BJ (cell line): ENCODE measurements at regions not wholly inside any gene's neighbourhood (a gene's known extent, or its start where the extent isn't known, plus 50 kb on each side); places are given as distances from the start of the nearest gene placed in this dataset.

ENCODE experiments used
- CTCF ChIA-PET: fragments of 350-600 bp; formaldehyde crosslinking; extraction: SDS; loops from one replicate; lab custom pipeline; 2021; ENCODE audit warnings: antibody characterized with exemption, inconsistent platforms; lab: Yijun Ruan, JAX
- POLR2A ChIA-PET: fragments of 300-600 bp; sonication (Branson Sonifier 250); formaldehyde crosslinking; extraction: SDS; loops from one replicate; lab custom pipeline; 2021; ENCODE audit warnings: antibody characterized with exemption; lab: Charles Lee
- DNase-seq: peaks from one replicate; pipeline ENCODE4 v3.0.0-alpha.2; 2011; ENCODE audit warnings: low read depth
- H3K27me3 ChIP-seq: 2 replicates; pipeline ENCODE4 v1.6.0; 2011; ENCODE audit warnings: low read length; ENCODE audit not compliant: control insufficient read depth, insufficient read depth
- H3K36me3 ChIP-seq: 2 replicates; pipeline ENCODE4 v1.5.1; 2011; ENCODE audit warnings: low read length; ENCODE audit not compliant: control insufficient read depth, insufficient read depth
- H3K4me3 ChIP-seq: 2 replicates; pipeline ENCODE4 v1.5.1; 2011; ENCODE audit warnings: low read depth, mild to moderate bottlenecking, control low read depth, low read length
- TF ChIP-seq, protein P1 (sequence below): IDR thresholded peaks from 2 replicates; pipeline ENCODE4 v1.5.1; 2011; ENCODE audit warnings: low read depth, mild to moderate bottlenecking, control low read depth, inconsistent platforms, low read length, moderate library complexity; ENCODE audit not compliant: insufficient read depth

DNA sequence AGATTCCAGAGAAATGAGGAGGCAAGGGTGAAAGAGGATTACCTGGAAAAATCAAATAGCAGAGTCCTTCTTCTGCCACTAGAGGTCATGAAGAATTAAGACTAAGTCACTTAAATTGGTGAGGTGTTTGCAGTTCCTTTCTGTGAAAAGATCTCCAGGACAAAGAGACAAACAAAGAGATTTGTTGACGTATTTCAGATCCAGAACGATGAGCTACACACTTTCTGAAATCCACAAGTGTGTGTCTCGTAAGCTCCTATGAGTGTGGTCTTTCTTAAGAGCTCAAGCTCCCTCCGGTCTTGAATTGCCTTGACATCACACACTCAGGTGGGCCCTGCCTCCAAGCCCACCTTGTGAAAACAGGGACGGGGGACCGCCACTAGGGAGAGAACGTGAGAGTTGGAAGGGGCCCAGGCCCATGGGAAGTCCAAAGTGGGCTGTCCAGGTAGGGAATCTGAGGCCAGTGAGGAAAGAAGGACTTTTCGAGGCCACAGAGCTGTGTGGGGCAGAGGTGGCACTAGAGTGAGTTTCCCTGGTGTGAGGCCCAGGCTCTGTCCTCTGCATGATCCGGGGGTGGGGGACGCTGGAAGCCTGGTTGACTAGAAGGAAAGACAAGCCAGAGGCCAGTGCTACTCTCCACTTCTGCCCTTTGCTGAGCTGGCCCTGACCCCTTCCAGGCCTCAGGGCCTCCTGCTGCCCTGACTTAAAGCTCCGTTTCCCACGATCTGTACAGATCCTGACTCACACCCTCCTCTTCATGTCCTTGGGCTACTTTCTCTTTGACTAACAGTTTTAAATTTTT is 168.1 kb upstream of the NCK2 start:
- H3K36me3 ChIP-seq = no peaks in the 10 kb centered on the region
- CTCF ChIA-PET = interaction anchor here (0.6 to 2.3 kb wide), 17 partner anchors 9 to 528 kb away, joined by 3 to 16 read pairs (median 4); no protein-coding TSS in a partner anchor
- TF ChIP-seq, protein P1, sequence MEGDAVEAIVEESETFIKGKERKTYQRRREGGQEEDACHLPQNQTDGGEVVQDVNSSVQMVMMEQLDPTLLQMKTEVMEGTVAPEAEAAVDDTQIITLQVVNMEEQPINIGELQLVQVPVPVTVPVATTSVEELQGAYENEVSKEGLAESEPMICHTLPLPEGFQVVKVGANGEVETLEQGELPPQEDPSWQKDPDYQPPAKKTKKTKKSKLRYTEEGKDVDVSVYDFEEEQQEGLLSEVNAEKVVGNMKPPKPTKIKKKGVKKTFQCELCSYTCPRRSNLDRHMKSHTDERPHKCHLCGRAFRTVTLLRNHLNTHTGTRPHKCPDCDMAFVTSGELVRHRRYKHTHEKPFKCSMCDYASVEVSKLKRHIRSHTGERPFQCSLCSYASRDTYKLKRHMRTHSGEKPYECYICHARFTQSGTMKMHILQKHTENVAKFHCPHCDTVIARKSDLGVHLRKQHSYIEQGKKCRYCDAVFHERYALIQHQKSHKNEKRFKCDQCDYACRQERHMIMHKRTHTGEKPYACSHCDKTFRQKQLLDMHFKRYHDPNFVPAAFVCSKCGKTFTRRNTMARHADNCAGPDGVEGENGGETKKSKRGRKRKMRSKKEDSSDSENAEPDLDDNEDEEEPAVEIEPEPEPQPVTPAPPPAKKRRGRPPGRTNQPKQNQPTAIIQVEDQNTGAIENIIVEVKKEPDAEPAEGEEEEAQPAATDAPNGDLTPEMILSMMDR = peak; percentile 45
- no peak overlapping the region for H3K4me3 ChIP-seq
- DNase-seq = no peak
- peaks cover 3% of the 10 kb centered on the region for H3K27me3 ChIP-seq
- POLR2A ChIA-PET = interaction anchor here (0.5 to 0.6 kb wide), 2 partner anchors 9 kb away, joined by 3 to 4 read pairs; no protein-coding TSS in a partner anchor

DNA sequence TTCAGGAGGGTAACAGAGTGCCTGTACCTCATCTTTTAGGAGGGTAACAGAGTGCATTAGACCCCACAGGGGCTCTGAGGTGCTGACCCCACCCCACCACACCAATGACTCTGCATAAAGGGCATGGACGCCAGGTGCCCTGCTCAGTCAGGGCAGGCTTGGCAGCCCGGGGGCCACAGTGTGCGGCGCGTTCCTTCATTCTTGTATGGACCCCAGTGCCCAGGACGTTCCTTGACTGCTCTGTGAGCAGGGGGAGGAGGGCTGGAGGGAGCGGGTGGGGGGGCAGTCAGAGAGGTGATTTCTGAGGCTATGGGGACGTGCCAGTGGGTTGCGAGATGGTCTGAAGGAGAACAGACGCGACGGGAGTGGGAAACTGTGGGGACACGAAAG is 168.7 kb upstream of the NCK2 start:
- no peaks in the 10 kb centered on the region for H3K36me3 ChIP-seq
- peaks cover 3% of the 10 kb centered on the region for H3K27me3 ChIP-seq
- CTCF ChIA-PET = interaction anchor here (0.7 to 1.6 kb wide), 8 partner anchors 9 to 510 kb away, joined by 3 to 16 read pairs (median 5); no protein-coding TSS in a partner anchor
- H3K4me3 ChIP-seq = no peak overlapping the region
- TF ChIP-seq, protein P1 = no peak
- DNase-seq = no peak
- POLR2A ChIA-PET = no interaction called here

DNA sequence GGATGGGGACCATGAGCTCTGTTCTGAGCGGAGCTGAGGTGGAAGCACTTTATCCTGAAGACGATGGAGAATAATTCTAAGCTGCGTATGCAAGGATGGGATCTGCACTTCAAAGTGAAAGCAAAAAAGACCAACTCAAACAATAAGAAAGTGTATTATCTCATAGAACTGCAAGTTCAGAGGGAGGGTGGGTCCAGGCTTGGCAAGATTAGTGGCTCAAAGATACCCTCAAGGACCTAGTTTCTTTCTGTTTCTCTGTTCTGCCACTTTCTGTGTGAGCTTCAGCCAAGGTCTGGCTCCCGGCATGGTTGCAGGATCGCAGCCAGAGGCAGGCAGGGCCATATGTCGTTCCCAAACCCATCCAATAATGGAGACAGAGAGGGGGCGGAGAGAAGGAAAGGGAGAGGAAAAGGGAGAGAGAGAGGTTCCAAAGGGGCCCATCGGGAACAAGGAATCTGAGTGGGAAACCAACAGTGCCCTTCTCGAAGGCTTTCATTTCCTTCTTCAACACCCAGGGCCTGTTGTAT is 169.2 kb upstream of the NCK2 start:
- TF ChIP-seq, protein P1 = no peak
- CTCF ChIA-PET = interaction anchor here (0.6 to 1.7 kb wide), 7 partner anchors 9 to 523 kb away, joined by 3 to 5 read pairs (median 3); no protein-coding TSS in a partner anchor
- H3K4me3 ChIP-seq = no peak overlapping the region

DNA sequence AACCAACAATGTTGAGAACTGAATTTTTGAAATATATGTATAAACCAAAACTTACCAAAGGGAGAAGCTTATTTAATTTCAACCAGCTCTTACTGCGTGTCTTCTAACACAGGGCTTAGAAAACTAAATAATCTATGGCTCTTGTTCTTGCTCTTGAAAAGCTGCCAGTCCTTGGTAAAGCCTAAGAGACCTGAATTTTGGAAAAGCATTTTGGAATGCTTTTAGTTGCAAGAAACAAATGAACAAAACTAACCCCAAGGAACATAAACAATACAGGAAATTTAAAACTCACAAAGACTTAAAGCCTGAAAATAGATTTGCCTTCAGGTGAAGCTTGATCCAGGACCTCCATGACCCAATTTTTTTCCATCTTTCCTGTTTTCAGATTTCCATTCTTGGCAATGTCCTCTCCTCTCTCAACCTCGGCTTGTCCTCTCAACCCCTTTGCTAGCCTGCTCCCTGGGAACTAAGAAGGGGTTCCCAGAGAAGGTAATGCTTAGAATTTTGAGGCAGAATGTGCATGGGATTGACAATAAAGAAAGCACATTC is 169.8 kb upstream of the NCK2 start:
- peaks cover 3% of the 10 kb centered on the region for H3K27me3 ChIP-seq
- DNase-seq = no peak
- H3K36me3 ChIP-seq = no peaks in the 10 kb centered on the region
- CTCF ChIA-PET = interaction anchor here (0.6 to 1.7 kb wide), 9 partner anchors 8 to 725 kb away, joined by 3 to 9 read pairs (median 3); no protein-coding TSS in a partner anchor
- H3K4me3 ChIP-seq = no peak overlapping the region
- TF ChIP-seq, protein P1 = no peak
- POLR2A ChIA-PET = no interaction called here

More for the DNA sequence above, 169.2 kb upstream of the NCK2 start:
- no peak for DNase-seq
- Histone ChIP-seq H3K27me3 (peaks cover 3% of the 10 kb centered on the region), H3K36me3 (no peaks in the 10 kb centered on the region)
- POLR2A ChIA-PET = no interaction called here
